Common myeloid progenitor, CD34-positive (primary cell): ENCODE measurements at regions not wholly inside any gene's neighbourhood (a gene's known extent, or its start where the extent isn't known, plus 50 kb on each side); places are given as distances from the start of the nearest gene placed in this dataset.
"Not testable (repeated sequence)": the region's sequence is repeated elsewhere in the genome, so short reads cannot be mapped to it uniquely, and the experiment has no call there.

ENCODE experiments used
- CTCF ChIA-PET: fragments of 350-600 bp; sonication (Branson Sonifier 250); formaldehyde crosslinking; loops from one replicate; lab custom pipeline; 2021; ENCODE audit warnings: antibody characterized with exemption; lab: Charles Lee
- POLR2A ChIA-PET: fragments of 350-600 bp; sonication (Branson Sonifier 250); formaldehyde crosslinking; loops from one replicate; lab custom pipeline; 2021; ENCODE audit warnings: antibody characterized with exemption; lab: Charles Lee
- DNase-seq, 3 donors: peaks; one replicate each; pipeline versions ENCODE4 v3.0.0 to v3.0.0-alpha.2; 2013
- H3K27ac ChIP-seq, 2 experiments: 1 replicate in 1 of 2; 2 replicates in 1 of 2; pipeline ENCODE4 v1.7.0; 2013; ENCODE audit warnings: inconsistent platforms in 2 of 2, low read length in 2 of 2, mild to moderate bottlenecking in 2 of 2, low read depth in 1 of 2, moderate library complexity in 1 of 2; ENCODE audit not compliant: severe bottlenecking in 2 of 2, insufficient read depth in 1 of 2, poor library complexity in 1 of 2
- H3K27me3 ChIP-seq, 5 experiments: replicated peaks in 2 of 5; 1 replicate in 3 of 5; 2 replicates in 2 of 5; pipeline versions ENCODE4 v1.6.1 to v1.7.0; 2013; ENCODE audit warnings: low read length in 4 of 5, mild to moderate bottlenecking in 2 of 5, moderate library complexity in 2 of 5, inconsistent platforms in 1 of 5; ENCODE audit not compliant: insufficient read depth in 5 of 5, control insufficient read depth in 4 of 5
- H3K36me3 ChIP-seq, 4 experiments: 1 replicate in 2 of 4; 2 replicates in 2 of 4; pipeline versions ENCODE4 v1.6.1 to v1.7.0; 2013; ENCODE audit warnings: low read length in 3 of 4, control low read depth in 1 of 4, mild to moderate bottlenecking in 1 of 4; ENCODE audit not compliant: control insufficient read depth in 4 of 4, insufficient read depth in 4 of 4
- H3K4me1 ChIP-seq, 4 experiments: 1 replicate in 3 of 4; 2 replicates in 1 of 4; pipeline versions ENCODE4 v1.6.1 to v1.7.1; 2013; ENCODE audit warnings: low read length in 3 of 4, mild to moderate bottlenecking in 3 of 4, control low read depth in 1 of 4, inconsistent platforms in 1 of 4, moderate library complexity in 1 of 4; ENCODE audit not compliant: control insufficient read depth in 4 of 4, insufficient read depth in 4 of 4; ENCODE audit errors: control extremely low read depth in 1 of 4
- H3K4me3 ChIP-seq, 7 experiments: 1 replicate in 4 of 7; 2 replicates in 3 of 7; pipeline versions ENCODE4 v1.5.1 to v1.7.0; 2013; ENCODE audit warnings: mild to moderate bottlenecking in 7 of 7, low read length in 6 of 7, moderate library complexity in 6 of 7, inconsistent platforms in 2 of 7, low read depth in 2 of 7, control low read depth in 1 of 7; ENCODE audit not compliant: insufficient read depth in 4 of 7, control insufficient read depth in 1 of 7; ENCODE audit errors: extremely low read depth in 1 of 7
- H3K9me3 ChIP-seq, 5 experiments: 1 replicate in 4 of 5; 2 replicates in 1 of 5; pipeline versions ENCODE4 v1.6.1 to v1.7.1; 2013; ENCODE audit warnings: low read length in 4 of 5, mild to moderate bottlenecking in 2 of 5, inconsistent platforms in 1 of 5, low read depth in 1 of 5, moderate library complexity in 1 of 5; ENCODE audit not compliant: control insufficient read depth in 4 of 5, insufficient read depth in 2 of 5; ENCODE audit errors: control extremely low read depth in 1 of 5
- WGBS: methylation state at CpG from one replicate; pipeline ENCODE4 v1.1.5; 2013; ENCODE audit not compliant: insufficient coverage; 5-methylcytosine and 5-hydroxymethylcytosine counted together

- Histone ChIP-seq H3K27ac (no peak overlapping the region), H3K27me3 (peaks cover 0 to 49% (median 9%) of the 10 kb centered on the region in 5 experiments), H3K4me3 (no peak overlapping the region), H3K9me3 (no peaks in the 10 kb centered on the region), H3K4me1 (no peaks in the 10 kb centered on the region), H3K36me3 (no peaks in the 10 kb centered on the region)
- POLR2A ChIA-PET, result interaction anchor here (0.6 kb wide), 1 partner anchor 14 kb away, joined by 4 read pairs; no protein-coding TSS in a partner anchor
- CTCF ChIA-PET, result no interaction called here
- DNase-seq, result no peak
- WGBS, result 94% methylated on average over 12 of the region's 12 CpGs
Measured at GRCh38 chr17:72572604-72573491, 452.0 kb downstream of the SOX9 start.

DNA sequence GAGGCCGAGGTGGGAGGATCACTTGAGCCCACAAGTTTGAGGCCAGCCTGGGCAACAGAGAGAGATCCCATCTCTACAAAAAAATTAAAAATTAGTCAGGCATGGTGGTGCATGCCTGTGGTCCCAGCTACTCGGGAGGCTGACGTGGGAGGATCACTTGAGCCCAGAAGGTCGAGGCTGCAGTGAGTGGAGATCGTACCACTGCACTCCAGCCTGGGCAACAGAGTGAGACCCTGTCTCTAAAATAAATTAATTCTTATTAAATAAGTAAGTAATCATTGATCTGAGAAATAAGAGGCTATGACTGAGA is 452.6 kb downstream of the SOX9 start:
- DNase-seq, H3K27ac ChIP-seq, POLR2A ChIA-PET, H3K36me3 ChIP-seq, H3K4me1 ChIP-seq, CTCF ChIA-PET, H3K4me3 ChIP-seq, H3K9me3 ChIP-seq: not testable (repeated sequence)
- WGBS, result 100% methylated on average over 2 of the region's 5 CpGs
- H3K27me3 ChIP-seq, result peaks cover 0 to 47% (median 9%) of the 10 kb centered on the region in 5 experiments

- Histone ChIP-seq H3K9me3 (no peaks in the 10 kb centered on the region), H3K4me1 (no peaks in the 10 kb centered on the region)
Measured at GRCh38 chr17:72574675-72575510, 454.1 kb downstream of the SOX9 start.

DNA sequence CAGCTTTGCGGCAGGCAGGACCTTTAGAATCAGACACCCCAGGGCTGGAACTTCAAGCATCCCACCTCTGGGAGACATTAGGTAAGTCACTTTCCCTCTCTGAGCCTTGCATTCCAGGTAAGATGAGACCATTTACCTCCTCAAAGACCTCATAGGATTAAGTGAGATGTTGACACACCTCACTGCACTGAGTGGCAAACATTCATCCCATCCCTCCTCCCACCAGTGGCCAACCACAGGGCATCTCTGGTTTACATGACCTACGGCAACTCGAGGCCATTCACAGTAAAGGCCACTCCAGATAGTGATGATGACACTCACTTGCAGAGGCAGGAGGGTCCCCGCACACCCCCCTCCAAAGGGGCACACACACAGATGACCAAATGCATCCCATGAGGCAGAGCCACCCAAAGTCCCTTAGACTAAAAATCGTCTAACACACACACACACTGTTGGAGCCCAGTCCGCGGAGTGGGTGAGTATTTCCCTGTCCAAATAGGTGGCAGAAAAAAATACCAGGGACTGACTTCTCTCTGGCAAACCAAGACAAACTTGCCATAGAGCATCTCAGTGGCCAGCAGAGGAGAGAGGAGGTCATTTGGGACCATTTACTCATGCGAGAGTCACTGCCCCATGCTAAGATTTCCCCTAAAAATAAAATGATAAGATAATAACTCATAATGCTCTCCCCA is 454.9 kb downstream of the SOX9 start:
- no peaks in the 10 kb centered on the region for H3K4me1 ChIP-seq
- no peak overlapping the region for H3K4me3 ChIP-seq
- no peaks in the 10 kb centered on the region for H3K36me3 ChIP-seq
- POLR2A ChIA-PET, result interaction anchor here (0.7 kb wide), 1 partner anchor 379 kb away, joined by 3 read pairs; no protein-coding TSS in a partner anchor
- H3K27me3 ChIP-seq, result peaks cover 2 to 49% (median 9%) of the 10 kb centered on the region in 5 experiments
- no peak overlapping the region for H3K27ac ChIP-seq
- no peaks in the 10 kb centered on the region for H3K9me3 ChIP-seq
- 79% methylated on average over 4 of the region's 8 CpGs for WGBS
- CTCF ChIA-PET, result no interaction called here
- no peak for DNase-seq

More at GRCh38 chr17:72574675-72575510, 454.1 kb downstream of the SOX9 start:
- H3K27me3 ChIP-seq, result peaks cover 2 to 49% (median 9%) of the 10 kb centered on the region in 5 experiments
- 97% methylated on average over 10 of the region's 12 CpGs for WGBS
- H3K27ac ChIP-seq, result no peak overlapping the region
- no peak overlapping the region for H3K4me3 ChIP-seq
- POLR2A ChIA-PET, result no interaction called here
- CTCF ChIA-PET, result no interaction called here
- H3K36me3 ChIP-seq, result no peaks in the 10 kb centered on the region
- no peak for DNase-seq

DNA sequence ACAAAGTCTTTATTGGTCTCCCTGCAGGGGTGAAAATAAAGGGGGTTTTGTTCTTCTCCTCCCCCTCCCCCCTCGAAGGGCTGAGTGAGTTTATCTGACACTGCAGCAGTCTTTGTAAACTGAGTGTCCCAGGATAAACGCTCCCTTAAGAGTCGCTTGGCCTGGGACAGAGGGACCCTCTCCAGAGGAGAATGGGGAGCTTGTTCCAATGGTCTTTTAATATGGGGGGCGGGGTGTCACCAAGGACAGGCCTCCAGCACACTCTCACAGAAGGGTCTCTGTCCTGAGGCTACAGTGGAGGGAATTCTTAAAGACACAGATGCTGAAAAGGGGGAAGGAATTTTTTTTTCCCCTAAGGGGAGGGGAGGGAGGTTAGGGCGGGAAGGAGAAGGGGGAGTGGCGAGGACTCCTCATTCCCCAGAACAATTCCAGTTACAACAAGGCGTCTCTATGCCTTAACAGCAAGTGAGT is 455.5 kb downstream of the SOX9 start:
- DNase-seq, result no peak
- H3K9me3 ChIP-seq, result no peaks in the 10 kb centered on the region
- ChIA-PET POLR2A (interaction anchor here (0.7 kb wide), 1 partner anchor 378 kb away, joined by 3 read pairs; no protein-coding TSS in a partner anchor), CTCF (interaction anchor here (0.9 kb wide), 1 partner anchor 17 kb away, joined by 3 read pairs; no protein-coding TSS in a partner anchor)
- no peak overlapping the region for H3K4me3 ChIP-seq
- H3K4me1 ChIP-seq, result no peaks in the 10 kb centered on the region
- no peak overlapping the region for H3K27ac ChIP-seq
- peaks cover 2 to 49% (median 9%) of the 10 kb centered on the region in 5 experiments for H3K27me3 ChIP-seq
- no peaks in the 10 kb centered on the region for H3K36me3 ChIP-seq
- 71% methylated on average over 4 of the region's 7 CpGs for WGBS

DNA sequence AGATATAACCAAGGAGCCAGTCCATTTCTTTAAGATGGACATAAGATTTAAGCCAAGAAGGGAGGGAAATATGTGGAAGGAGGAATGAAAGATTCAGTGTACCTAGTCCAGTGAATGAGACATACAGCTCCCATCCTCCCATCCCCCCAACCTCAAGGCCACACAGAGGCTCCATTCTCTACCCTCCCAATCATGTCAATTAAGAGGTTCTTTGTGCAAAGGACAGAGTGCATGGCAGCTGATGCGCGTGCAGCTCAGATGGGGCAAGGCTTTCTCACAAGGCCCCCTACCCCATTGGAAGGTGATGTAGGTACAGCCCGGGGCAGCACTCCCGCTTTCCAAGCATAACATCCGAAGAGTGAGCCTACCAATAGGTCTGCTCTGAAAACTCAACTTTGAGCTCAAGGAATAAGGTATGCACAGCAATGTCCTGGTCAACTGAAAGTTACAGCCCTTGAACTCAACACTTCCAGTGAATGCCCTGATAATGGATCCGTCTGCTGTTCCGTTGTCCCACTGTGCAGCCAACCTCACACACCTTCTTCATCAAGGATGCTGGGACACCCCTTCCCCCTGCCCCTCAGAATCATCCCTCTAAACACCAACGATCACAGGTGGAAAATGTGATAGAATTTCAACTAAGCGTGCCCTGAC is 458.1 kb downstream of the SOX9 start:
- no peak for DNase-seq
- H3K4me3 ChIP-seq, result no peak overlapping the region
- no peaks in the 10 kb centered on the region for H3K9me3 ChIP-seq
- no peaks in the 10 kb centered on the region for H3K36me3 ChIP-seq
- no peaks in the 10 kb centered on the region for H3K4me1 ChIP-seq
- 92% methylated on average over 9 of the region's 9 CpGs for WGBS
- ChIA-PET CTCF (interaction anchor here (0.7 to 2.4 kb wide), 3 partner anchors 20 to 148 kb away, joined by 3 to 12 read pairs (median 11); no protein-coding TSS in a partner anchor), POLR2A (no interaction called here)
- H3K27ac ChIP-seq, result no peak overlapping the region
- H3K27me3 ChIP-seq, result peaks cover 2 to 41% (median 6%) of the 10 kb centered on the region in 5 experiments
